Activated CD4-positive, alpha-beta memory T cell treated with anti-CD3 and anti-CD28 coated beads, Interleukin-2, amount 10 ng/mL, durations not matched to agents 7 days and 5 days (primary cell): ENCODE measurements at regions not wholly inside any gene's neighbourhood (a gene's known extent, or its start where the extent isn't known, plus 50 kb on each side); places are given as distances from the start of the nearest gene placed in this dataset.

Source experiments
- CTCF ChIA-PET: fragments of 350-600 bp; sonication (Branson Sonifier 250); formaldehyde crosslinking; loops from one replicate; lab custom pipeline; 2021; ENCODE audit warnings: antibody characterized with exemption, inconsistent platforms; lab: Charles Lee
- POLR2A ChIA-PET: fragments of 350-600 bp; sonication (Branson Sonifier 250); formaldehyde crosslinking; loops from one replicate; lab custom pipeline; 2021; ENCODE audit warnings: antibody characterized with exemption; lab: Charles Lee
- DNase-seq: peaks from one replicate; pipeline ENCODE4 v3.0.0-alpha.2; 2020
- H3K27ac Mint-ChIP-seq: one replicate; pipeline ENCODE4 v1.8.0; 2021; ENCODE audit warnings: mild to moderate bottlenecking, mixed read lengths
- H3K27me3 Mint-ChIP-seq: one replicate; pipeline ENCODE4 v1.8.0; 2021; ENCODE audit warnings: mixed read lengths
- H3K36me3 Mint-ChIP-seq: one replicate; pipeline ENCODE4 v1.8.0; 2021; ENCODE audit warnings: low read depth, mixed read lengths
- H3K4me1 Mint-ChIP-seq: one replicate; pipeline ENCODE4 v1.8.0; 2021; ENCODE audit warnings: mixed read lengths
- H3K4me3 Mint-ChIP-seq: one replicate; pipeline ENCODE4 v1.8.0; 2021; ENCODE audit warnings: mild to moderate bottlenecking, mixed read lengths
- H3K9me3 Mint-ChIP-seq: one replicate; pipeline ENCODE4 v1.8.0; 2021; ENCODE audit warnings: mixed read lengths

DNA sequence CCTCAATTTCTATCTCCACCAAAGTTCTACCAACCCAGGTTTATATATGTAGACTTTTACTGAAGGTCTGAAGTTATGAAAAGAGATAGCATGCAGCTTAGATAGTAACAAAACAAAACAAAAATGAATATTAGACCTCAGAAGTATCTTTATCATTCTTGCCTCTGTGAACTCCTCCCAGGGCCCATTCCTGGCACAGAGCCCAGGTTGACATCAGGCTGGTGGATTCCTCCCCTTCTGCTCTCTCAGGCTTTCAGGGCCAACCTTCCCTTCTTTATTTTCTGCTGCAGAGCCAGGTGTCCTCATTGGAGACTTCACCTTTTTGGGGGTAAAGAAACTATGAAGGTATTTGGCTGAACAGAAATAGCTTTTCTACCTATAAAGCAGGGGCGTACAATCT, 112.8 kb upstream of the PITX2 start:
- H3K27ac Mint-ChIP-seq: no peak overlapping the region
- H3K4me3 Mint-ChIP-seq: no peak overlapping the region
- DNase-seq: no peak
- H3K36me3 Mint-ChIP-seq: no peaks in the 10 kb centered on the region
- no peaks in the 10 kb centered on the region for H3K4me1 Mint-ChIP-seq
- H3K27me3 Mint-ChIP-seq: no peaks in the 10 kb centered on the region
- POLR2A ChIA-PET: no interaction called here
- CTCF ChIA-PET: no interaction called here
- H3K9me3 Mint-ChIP-seq: no peaks in the 10 kb centered on the region

DNA sequence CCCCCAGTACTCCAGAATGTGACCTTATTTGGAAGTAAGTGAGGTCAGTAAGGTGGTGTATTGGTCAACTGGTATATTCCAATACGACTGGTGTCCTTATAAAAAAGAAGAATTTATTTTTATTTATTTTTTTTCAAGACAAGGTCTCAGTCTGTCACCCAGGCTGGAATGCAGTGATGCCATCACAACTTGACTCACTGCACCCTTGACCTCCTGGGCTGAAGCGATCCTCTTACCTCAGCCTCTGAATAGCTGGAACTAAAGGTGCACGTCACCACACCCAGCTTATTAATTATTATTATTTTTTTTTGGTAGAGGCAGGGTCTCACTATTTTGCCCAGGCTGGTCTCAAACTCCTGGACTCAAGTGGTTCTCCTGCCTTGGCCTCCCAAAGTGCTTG, 115.1 kb upstream of the PITX2 start:
- no peaks in the 10 kb centered on the region for H3K9me3 Mint-ChIP-seq
- no peak overlapping the region for H3K4me3 Mint-ChIP-seq
- no peak overlapping the region for H3K27ac Mint-ChIP-seq
- ChIA-PET CTCF (no interaction called here), POLR2A (no interaction called here)
- H3K4me1 Mint-ChIP-seq: no peaks in the 10 kb centered on the region
- H3K36me3 Mint-ChIP-seq: no peaks in the 10 kb centered on the region
- no peaks in the 10 kb centered on the region for H3K27me3 Mint-ChIP-seq
- no peak for DNase-seq

DNA sequence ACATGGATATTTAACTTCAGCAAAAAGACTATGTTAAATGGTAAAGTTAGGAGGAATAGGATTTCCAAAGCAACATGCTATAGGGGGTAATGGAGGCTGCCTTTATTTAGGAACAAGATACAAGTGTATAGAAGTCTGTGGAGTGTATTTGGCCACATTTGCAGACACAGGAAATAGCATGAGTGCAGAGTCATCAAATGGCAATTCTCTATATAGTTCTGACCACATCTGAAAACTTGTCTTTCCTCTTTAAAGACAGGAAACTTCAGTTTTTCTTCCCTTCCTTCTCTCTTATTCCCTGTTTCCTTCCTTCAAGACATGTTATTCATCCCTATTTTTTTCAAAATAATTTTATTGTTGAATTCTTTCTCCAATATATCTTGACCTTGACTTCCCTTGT, 119.3 kb upstream of the PITX2 start:
- POLR2A ChIA-PET: no interaction called here
- Mint-ChIP-seq H3K27me3 (no peaks in the 10 kb centered on the region), H3K27ac (no peak overlapping the region), H3K9me3 (no peaks in the 10 kb centered on the region), H3K4me3 (no peak overlapping the region), H3K4me1 (no peaks in the 10 kb centered on the region), H3K36me3 (no peaks in the 10 kb centered on the region)
- CTCF ChIA-PET: no interaction called here
- DNase-seq: no peak

DNA sequence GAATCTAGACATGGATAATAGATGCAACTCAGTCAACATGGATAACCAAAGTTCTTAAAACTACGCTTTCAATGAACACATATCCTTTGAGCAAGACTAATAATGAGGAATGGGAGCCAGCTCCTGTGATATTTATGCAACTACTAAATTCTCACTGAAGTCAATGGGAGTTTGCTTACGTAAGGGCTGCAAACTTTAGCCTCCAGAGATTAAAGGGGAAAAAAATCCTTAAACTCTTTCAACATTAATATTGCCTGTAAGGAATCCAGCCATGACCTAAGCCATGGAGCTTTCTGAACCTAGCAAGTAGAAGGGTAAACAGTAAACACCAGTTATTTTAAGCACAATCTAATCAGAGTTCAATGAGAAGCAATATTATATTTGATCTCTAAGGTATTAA, 125.2 kb upstream of the PITX2 start:
- H3K27ac Mint-ChIP-seq: no peak overlapping the region
- no peaks in the 10 kb centered on the region for H3K4me1 Mint-ChIP-seq
- CTCF ChIA-PET: no interaction called here
- POLR2A ChIA-PET: no interaction called here
- H3K36me3 Mint-ChIP-seq: no peaks in the 10 kb centered on the region
- no peak overlapping the region for H3K4me3 Mint-ChIP-seq
- DNase-seq: no peak
- H3K9me3 Mint-ChIP-seq: no peaks in the 10 kb centered on the region
- no peaks in the 10 kb centered on the region for H3K27me3 Mint-ChIP-seq

DNA sequence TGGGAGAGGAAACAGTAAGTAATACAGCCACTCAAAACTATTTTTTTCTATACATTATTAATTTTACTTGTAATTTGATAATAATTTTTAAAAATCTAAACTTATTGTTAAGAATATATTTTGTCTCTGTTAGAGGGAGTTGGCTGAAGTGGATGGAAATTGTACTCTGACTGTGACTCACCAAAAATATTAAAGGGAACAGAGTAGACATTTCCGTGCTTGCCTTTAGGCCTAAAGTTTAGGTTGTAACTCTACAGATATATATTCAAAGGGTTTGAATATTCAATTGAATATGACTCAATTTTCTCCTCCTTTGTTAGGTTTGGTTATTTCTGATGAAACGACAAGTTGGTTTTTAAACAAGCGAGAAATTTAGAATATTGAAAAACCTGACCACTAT, 128.3 kb upstream of the PITX2 start:
- POLR2A ChIA-PET: no interaction called here
- Mint-ChIP-seq H3K4me3 (no peak overlapping the region), H3K9me3 (no peaks in the 10 kb centered on the region), H3K4me1 (no peaks in the 10 kb centered on the region), H3K27me3 (no peaks in the 10 kb centered on the region), H3K36me3 (no peaks in the 10 kb centered on the region), H3K27ac (no peak overlapping the region)
- no peak for DNase-seq
- CTCF ChIA-PET: no interaction called here

DNA sequence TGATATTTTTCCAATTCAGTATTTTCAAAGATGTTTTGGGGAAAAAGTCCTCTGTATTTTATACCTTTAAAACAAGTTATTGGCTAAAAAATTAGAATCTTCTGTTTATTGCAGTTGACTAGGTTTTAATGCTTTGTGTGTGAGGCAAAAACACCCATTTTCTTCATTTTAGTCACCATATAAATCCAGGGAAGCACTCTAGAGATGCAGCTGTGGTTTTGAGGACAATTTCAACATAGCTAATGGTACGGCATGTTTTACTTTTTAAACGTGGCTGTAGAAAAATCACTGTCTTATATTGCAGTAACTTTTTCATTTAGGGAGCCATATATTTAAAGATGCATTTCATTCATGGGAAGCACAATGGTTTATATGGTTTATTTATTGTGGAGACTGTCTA, 129.1 kb upstream of the PITX2 start:
- H3K36me3 Mint-ChIP-seq: no peaks in the 10 kb centered on the region
- no peak for DNase-seq
- no peaks in the 10 kb centered on the region for H3K27me3 Mint-ChIP-seq
- no peak overlapping the region for H3K4me3 Mint-ChIP-seq
- CTCF ChIA-PET: no interaction called here
- H3K27ac Mint-ChIP-seq: no peak overlapping the region
- no peaks in the 10 kb centered on the region for H3K9me3 Mint-ChIP-seq
- POLR2A ChIA-PET: no interaction called here
- H3K4me1 Mint-ChIP-seq: no peaks in the 10 kb centered on the region

DNA sequence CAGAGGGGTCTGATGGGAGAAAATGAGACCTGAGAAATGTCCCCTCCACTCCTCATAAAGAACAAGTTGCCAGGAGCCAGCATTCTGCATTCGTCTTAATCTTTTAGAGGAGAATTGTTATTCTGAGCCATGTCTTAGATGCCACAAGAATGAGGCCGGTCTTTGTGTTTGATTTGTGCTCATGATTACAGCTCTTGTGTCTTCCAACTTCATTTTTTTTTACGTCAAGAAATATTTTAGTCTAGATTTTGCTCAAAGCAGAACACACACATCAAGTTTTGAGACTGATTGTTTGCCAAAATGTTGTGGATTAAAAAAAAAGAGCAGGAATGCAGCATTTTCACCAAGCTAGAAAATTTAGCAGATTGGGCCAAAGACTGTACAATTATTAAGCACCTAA, 130.6 kb upstream of the PITX2 start:
- Mint-ChIP-seq H3K4me1 (no peaks in the 10 kb centered on the region), H3K9me3 (no peaks in the 10 kb centered on the region), H3K4me3 (no peak overlapping the region), H3K27ac (no peak overlapping the region), H3K36me3 (no peaks in the 10 kb centered on the region), H3K27me3 (no peaks in the 10 kb centered on the region)
- ChIA-PET CTCF (no interaction called here), POLR2A (no interaction called here)
- no peak for DNase-seq

DNA sequence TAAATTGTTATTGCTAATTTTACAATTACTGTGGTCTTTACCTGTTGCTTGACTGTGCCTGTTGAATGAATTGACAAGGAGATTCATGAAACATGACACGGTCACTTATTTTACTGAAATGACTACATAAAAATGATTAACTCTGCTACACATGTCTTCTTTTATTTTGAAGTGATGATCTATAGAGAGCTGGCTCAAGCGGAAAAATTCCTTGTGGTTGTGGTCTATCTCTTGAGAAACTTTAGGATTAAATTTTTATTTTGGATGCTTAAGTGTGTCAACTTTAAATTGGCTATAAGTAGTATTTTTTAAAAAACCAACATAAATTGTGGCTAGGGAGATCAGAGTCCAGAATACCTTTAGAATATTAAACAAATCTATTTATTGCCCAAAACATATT, 131.8 kb upstream of the PITX2 start:
- ChIA-PET CTCF (no interaction called here), POLR2A (no interaction called here)
- Mint-ChIP-seq H3K27me3 (no peaks in the 10 kb centered on the region), H3K36me3 (no peaks in the 10 kb centered on the region), H3K9me3 (no peaks in the 10 kb centered on the region), H3K27ac (no peak overlapping the region), H3K4me3 (no peak overlapping the region), H3K4me1 (no peaks in the 10 kb centered on the region)
- no peak for DNase-seq

DNA sequence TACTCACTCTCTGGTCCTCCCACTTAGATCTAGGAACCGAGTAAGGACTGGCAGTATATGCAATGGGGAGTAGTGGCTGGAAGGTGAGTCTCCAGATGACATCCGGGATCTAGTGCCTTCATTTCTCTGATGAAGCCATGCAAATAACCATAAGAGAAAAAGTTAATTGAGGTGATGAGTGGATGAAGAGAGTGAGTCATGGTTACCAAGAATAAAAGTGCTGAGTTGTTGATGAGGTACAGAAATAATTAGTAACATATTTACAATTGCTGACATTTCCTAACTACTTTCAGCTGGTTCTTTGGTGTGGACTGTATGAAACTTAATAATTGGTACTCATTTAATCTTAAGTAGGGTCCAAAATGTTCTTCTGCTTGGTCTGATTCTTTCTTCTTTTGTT, 146.7 kb upstream of the PITX2 start:
- no peak overlapping the region for H3K27ac Mint-ChIP-seq
- no peak for DNase-seq
- H3K27me3 Mint-ChIP-seq: no peaks in the 10 kb centered on the region
- POLR2A ChIA-PET: no interaction called here
- H3K4me1 Mint-ChIP-seq: no peaks in the 10 kb centered on the region
- H3K36me3 Mint-ChIP-seq: no peaks in the 10 kb centered on the region
- peaks cover 4% of the 10 kb centered on the region for H3K9me3 Mint-ChIP-seq
- H3K4me3 Mint-ChIP-seq: no peak overlapping the region
- CTCF ChIA-PET: no interaction called here

DNA sequence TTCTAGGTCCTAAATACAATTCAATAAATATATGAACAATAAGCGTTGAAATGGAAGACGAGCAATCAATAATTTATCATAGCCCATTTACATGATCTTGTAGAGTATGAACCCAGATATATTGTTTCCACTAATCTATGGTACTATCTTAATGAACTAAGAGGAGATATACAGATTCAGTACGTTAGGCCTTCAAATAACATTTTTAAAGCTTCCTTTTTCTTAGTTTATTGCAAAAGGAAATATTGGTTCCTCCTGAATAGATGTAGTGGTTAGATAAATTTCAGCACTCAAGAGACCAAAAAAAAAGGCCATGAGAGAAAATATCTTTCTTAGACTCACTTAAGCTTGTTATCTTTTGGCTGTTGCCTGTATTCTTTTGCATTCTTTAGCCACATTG, 147.5 kb upstream of the PITX2 start:
- Mint-ChIP-seq H3K4me1 (no peaks in the 10 kb centered on the region), H3K36me3 (no peaks in the 10 kb centered on the region), H3K4me3 (no peak overlapping the region), H3K27me3 (no peaks in the 10 kb centered on the region), H3K27ac (no peak overlapping the region), H3K9me3 (peaks cover 4% of the 10 kb centered on the region)
- ChIA-PET CTCF (no interaction called here), POLR2A (no interaction called here)
- no peak for DNase-seq

DNA sequence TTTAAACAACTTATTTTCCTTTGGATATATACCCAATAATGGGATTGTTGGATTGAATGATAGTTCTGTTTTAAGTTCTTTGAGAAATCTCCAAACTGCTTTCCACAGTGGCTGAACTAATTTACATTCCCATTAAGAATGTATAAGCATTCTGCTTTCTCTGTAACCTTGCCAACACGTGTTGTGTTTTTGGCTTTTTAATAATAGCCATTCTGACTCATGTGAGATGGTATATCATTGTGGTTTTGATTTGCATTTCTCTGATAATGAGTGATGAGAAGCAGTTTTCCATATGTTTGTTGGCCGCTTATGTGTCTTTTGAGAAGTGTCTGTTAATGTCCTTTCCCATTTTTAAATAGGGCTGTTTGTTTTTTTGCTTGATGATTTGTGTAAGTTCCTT, 155.6 kb upstream of the PITX2 start:
- H3K27ac Mint-ChIP-seq: no peak overlapping the region
- no peaks in the 10 kb centered on the region for H3K27me3 Mint-ChIP-seq
- no peaks in the 10 kb centered on the region for H3K36me3 Mint-ChIP-seq
- no peaks in the 10 kb centered on the region for H3K9me3 Mint-ChIP-seq
- no peak for DNase-seq
- CTCF ChIA-PET: no interaction called here
- H3K4me1 Mint-ChIP-seq: no peaks in the 10 kb centered on the region
- POLR2A ChIA-PET: no interaction called here
- no peak overlapping the region for H3K4me3 Mint-ChIP-seq

DNA sequence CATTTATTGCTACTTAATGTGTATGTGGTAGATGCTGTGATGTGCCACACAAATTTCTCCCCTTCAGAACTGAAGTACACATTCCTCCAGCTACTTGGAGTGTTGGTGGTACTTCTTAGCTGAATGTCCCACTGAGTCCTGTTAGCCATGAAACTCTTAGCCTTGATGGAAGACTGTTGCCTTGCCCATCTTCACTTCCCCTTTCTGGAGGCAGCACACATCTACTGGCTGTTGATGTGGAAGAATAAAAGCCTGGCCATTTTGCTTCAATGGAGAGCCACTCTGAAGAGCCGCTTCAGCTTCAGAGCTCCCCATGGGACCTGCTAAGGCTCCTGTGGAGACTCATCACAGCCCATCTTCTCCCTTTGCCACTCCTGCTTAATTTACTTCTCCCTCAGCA, 157.7 kb upstream of the PITX2 start:
- Mint-ChIP-seq H3K36me3 (no peaks in the 10 kb centered on the region), H3K27ac (no peak overlapping the region), H3K27me3 (no peaks in the 10 kb centered on the region), H3K4me3 (no peak overlapping the region), H3K4me1 (no peaks in the 10 kb centered on the region), H3K9me3 (no peaks in the 10 kb centered on the region)
- DNase-seq: no peak
- ChIA-PET CTCF (no interaction called here), POLR2A (no interaction called here)

DNA sequence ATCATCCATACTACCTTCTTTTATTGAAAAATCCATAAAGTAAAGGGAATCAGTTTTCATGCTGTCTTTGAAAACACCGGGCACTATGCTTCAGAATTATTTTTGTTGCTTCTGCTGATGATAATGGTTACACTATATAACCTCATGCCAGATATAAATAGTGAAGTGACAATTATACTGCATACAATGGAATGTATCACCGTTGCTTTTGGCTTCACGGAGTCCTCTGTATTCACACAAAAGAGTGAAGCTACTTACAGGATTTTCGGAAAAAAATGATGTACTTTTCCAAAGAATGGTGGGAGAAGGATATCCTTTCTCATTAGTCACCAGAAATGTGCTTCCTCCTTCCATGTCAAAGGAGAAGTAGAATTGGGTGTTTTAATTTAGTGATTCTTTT, 159.1 kb upstream of the PITX2 start:
- CTCF ChIA-PET: no interaction called here
- H3K9me3 Mint-ChIP-seq: no peaks in the 10 kb centered on the region
- H3K27me3 Mint-ChIP-seq: no peaks in the 10 kb centered on the region
- H3K4me3 Mint-ChIP-seq: no peak overlapping the region
- POLR2A ChIA-PET: no interaction called here
- no peak overlapping the region for H3K27ac Mint-ChIP-seq
- no peak for DNase-seq
- no peaks in the 10 kb centered on the region for H3K4me1 Mint-ChIP-seq
- no peaks in the 10 kb centered on the region for H3K36me3 Mint-ChIP-seq

DNA sequence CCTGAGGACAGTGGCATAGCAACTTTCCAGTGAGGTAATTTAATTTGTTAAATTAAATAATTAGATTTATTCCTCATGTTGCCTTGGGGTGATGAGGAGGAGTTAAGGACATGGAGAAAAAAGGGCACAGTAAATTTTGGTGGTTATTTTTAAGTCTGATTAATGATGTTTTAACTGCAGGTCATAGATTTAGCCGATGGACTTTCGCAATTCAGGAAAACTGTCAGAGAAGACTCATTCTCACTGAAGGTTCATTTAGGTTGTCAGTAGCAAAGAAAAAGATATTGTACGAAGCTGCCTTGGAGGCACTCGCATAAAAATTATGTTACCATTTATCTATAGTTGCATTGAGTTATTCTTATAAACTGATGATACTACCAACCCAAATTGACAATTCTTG, 164.2 kb upstream of the PITX2 start:
- CTCF ChIA-PET: no interaction called here
- no peak overlapping the region for H3K4me3 Mint-ChIP-seq
- DNase-seq: no peak
- no peak overlapping the region for H3K27ac Mint-ChIP-seq
- POLR2A ChIA-PET: no interaction called here
- no peaks in the 10 kb centered on the region for H3K36me3 Mint-ChIP-seq
- no peaks in the 10 kb centered on the region for H3K9me3 Mint-ChIP-seq
- H3K4me1 Mint-ChIP-seq: no peaks in the 10 kb centered on the region
- H3K27me3 Mint-ChIP-seq: no peaks in the 10 kb centered on the region

DNA sequence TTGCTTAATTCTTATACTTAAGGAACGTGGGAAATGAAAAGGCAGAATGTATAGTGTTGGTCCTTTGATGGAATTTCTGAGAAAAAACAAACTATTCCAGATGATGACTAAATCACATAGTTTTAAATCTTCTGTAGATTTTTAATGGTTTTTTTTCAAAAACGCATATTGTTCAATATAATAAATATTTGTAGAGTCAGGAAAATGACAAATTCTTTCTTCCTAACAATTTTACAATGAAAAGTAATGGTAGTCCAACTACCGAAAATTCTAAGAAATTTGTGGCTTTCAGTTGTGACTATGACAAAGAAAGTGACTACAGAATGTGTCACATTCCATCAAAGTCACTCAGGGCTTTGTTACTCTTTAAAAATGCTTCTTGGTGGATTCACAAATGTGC, 164.8 kb upstream of the PITX2 start:
- ChIA-PET POLR2A (no interaction called here), CTCF (no interaction called here)
- DNase-seq: no peak
- Mint-ChIP-seq H3K27ac (no peak overlapping the region), H3K4me3 (no peak overlapping the region), H3K27me3 (no peaks in the 10 kb centered on the region), H3K36me3 (no peaks in the 10 kb centered on the region), H3K9me3 (no peaks in the 10 kb centered on the region), H3K4me1 (no peaks in the 10 kb centered on the region)
